ENCODE measurements at regions not wholly inside any gene's neighbourhood (a gene's known extent, or its start where the extent isn't known, plus 50 kb on each side); places are given as distances from the start of the nearest gene placed in this dataset.

- TF ChIP-seq ZNF23 (tag by site-specific recombination; IDR thresholded peaks at IDR 0.05; ENCODE audit: borderline replicate concordance) (no peak), CTCF (tag by site-specific recombination; IDR thresholded peaks at IDR 0.05) (no peak), ZNF366 (tag by site-specific recombination; conservative IDR thresholded peaks at IDR 0.05) (no peak), ZBTB44 (tag by site-specific recombination; IDR thresholded peaks at IDR 0.05) (no peak), ZNF747 (tag by site-specific recombination; IDR thresholded peaks at IDR 0.05) (no peak), ZNF121 (tag by site-specific recombination; IDR thresholded peaks at IDR 0.05) (no peak), ZNF223 (tag by site-specific recombination; IDR thresholded peaks at IDR 0.05) (no peak)
Measured at GRCh38 chr12:22994316-22994675, 369.3 kb downstream of the ETNK1 start.
